ENCODE measurements at regions not wholly inside any gene's neighbourhood (a gene's known extent, or its start where the extent isn't known, plus 50 kb on each side); places are given as distances from the start of the nearest gene placed in this dataset.

GRCh38 chrX:3257471-3257870, 89.0 kb downstream of the MXRA5 start:
- Histone ChIP-seq H3K36me3 (no peaks in the 10 kb centered on the region), H3K4me3 (no peak overlapping the region), H3K27me3 (no peaks in the 10 kb centered on the region), H3K9me3 (replicated peaks) (no peaks in the 10 kb centered on the region; the same call in 1 of the 2 replicates), H3K4me1 (peaks cover 12% of the 10 kb centered on the region), H3K27ac (peak overlapping the region; percentile 38)
- DNase-seq: no peak

- peak overlapping the region; percentile 38 for H3K27ac ChIP-seq
- H3K27me3 ChIP-seq: no peaks in the 10 kb centered on the region
- no peaks in the 10 kb centered on the region for H3K36me3 ChIP-seq
- DNase-seq: peak; percentile 29 to 33
- H3K4me3 ChIP-seq: no peak overlapping the region
- H3K4me1 ChIP-seq: peaks cover 12% of the 10 kb centered on the region
- no peaks in the 10 kb centered on the region; the same call in 1 of the 2 replicates for H3K9me3 ChIP-seq (replicated peaks)
Measured at GRCh38 chrX:3256868-3257267, 89.6 kb downstream of the MXRA5 start.

GRCh38 chrX:3252744-3253143, 93.7 kb downstream of the MXRA5 start:
- no peaks in the 10 kb centered on the region for H3K9me3 ChIP-seq (replicated peaks)
- H3K36me3 ChIP-seq: no peaks in the 10 kb centered on the region
- H3K4me1 ChIP-seq: peaks cover 9% of the 10 kb centered on the region
- H3K27ac ChIP-seq: no peak overlapping the region
- H3K27me3 ChIP-seq: no peaks in the 10 kb centered on the region
- no peak overlapping the region for H3K4me3 ChIP-seq
- DNase-seq: no peak

GRCh38 chrX:3250966-3251365, 95.5 kb downstream of the MXRA5 start:
- no peak for DNase-seq

GRCh38 chrX:3244955-3245354, 101.5 kb downstream of the MXRA5 start:
- Histone ChIP-seq H3K27ac (no peak overlapping the region), H3K27me3 (no peaks in the 10 kb centered on the region), H3K36me3 (no peaks in the 10 kb centered on the region), H3K9me3 (replicated peaks) (no peaks in the 10 kb centered on the region), H3K4me1 (no peaks in the 10 kb centered on the region), H3K4me3 (no peak overlapping the region)
- DNase-seq: no peak

More at GRCh38 chrX:3250966-3251365, 95.5 kb downstream of the MXRA5 start:
- Histone ChIP-seq H3K27me3 (no peaks in the 10 kb centered on the region), H3K27ac (no peak overlapping the region), H3K4me1 (no peaks in the 10 kb centered on the region), H3K4me3 (no peak overlapping the region), H3K36me3 (no peaks in the 10 kb centered on the region), H3K9me3 (replicated peaks) (no peaks in the 10 kb centered on the region)

GRCh38 chrX:3244203-3244743, 102.2 kb downstream of the MXRA5 start:
- Histone ChIP-seq H3K27ac (no peak overlapping the region), H3K36me3 (no peaks in the 10 kb centered on the region), H3K4me1 (no peaks in the 10 kb centered on the region), H3K4me3 (no peak overlapping the region), H3K9me3 (replicated peaks) (no peaks in the 10 kb centered on the region), H3K27me3 (no peaks in the 10 kb centered on the region)
- no peak for DNase-seq

- Histone ChIP-seq H3K27ac (peak overlapping the region; percentile 90), H3K4me1 (peaks cover 16% of the 10 kb centered on the region), H3K4me3 (peak overlapping the region; percentile 43), H3K9me3 (replicated peaks) (peaks cover 2% of the 10 kb centered on the region; the same call in 1 of the 2 replicates), H3K27me3 (no peaks in the 10 kb centered on the region), H3K36me3 (no peaks in the 10 kb centered on the region)
- DNase-seq: no peak
Measured at GRCh38 chrX:3232262-3232923, 114.1 kb downstream of the MXRA5 start.

- Histone ChIP-seq H3K4me1 (peaks cover 16% of the 10 kb centered on the region), H3K36me3 (no peaks in the 10 kb centered on the region), H3K27me3 (no peaks in the 10 kb centered on the region), H3K27ac (peak overlapping the region; percentile 90), H3K4me3 (peak overlapping the region; percentile 43), H3K9me3 (replicated peaks) (peaks cover 2% of the 10 kb centered on the region; the same call in 1 of the 2 replicates)
- DNase-seq: peak; percentile 74 to 81
Measured at GRCh38 chrX:3231766-3232165, 114.7 kb downstream of the MXRA5 start.

- no peak overlapping the region for H3K4me3 ChIP-seq
- no peaks in the 10 kb centered on the region for H3K9me3 ChIP-seq (replicated peaks)
- H3K27me3 ChIP-seq: no peaks in the 10 kb centered on the region
- no peaks in the 10 kb centered on the region for H3K36me3 ChIP-seq
- peaks cover 16% of the 10 kb centered on the region for H3K4me1 ChIP-seq
- no peak for DNase-seq
- peak overlapping the region; percentile 90; the same call in 1 of the 2 replicates for H3K27ac ChIP-seq
Measured at GRCh38 chrX:3230496-3230895, 116.0 kb downstream of the MXRA5 start.

- Histone ChIP-seq H3K27me3 (no peaks in the 10 kb centered on the region), H3K4me3 (no peak overlapping the region), H3K9me3 (replicated peaks) (no peaks in the 10 kb centered on the region), H3K4me1 (peaks cover 13% of the 10 kb centered on the region), H3K27ac (no peak overlapping the region), H3K36me3 (no peaks in the 10 kb centered on the region)
- DNase-seq: no peak
Measured at GRCh38 chrX:3227526-3227925, 118.9 kb downstream of the MXRA5 start.

GRCh38 chrX:3226087-3226486, 120.4 kb downstream of the MXRA5 start:
- H3K9me3 ChIP-seq (replicated peaks): no peaks in the 10 kb centered on the region
- H3K27ac ChIP-seq: no peak overlapping the region
- peaks cover 7% of the 10 kb centered on the region for H3K4me1 ChIP-seq
- H3K27me3 ChIP-seq: no peaks in the 10 kb centered on the region
- H3K4me3 ChIP-seq: no peak overlapping the region
- DNase-seq: no peak
- H3K36me3 ChIP-seq: no peaks in the 10 kb centered on the region

GRCh38 chrX:3221643-3222042, 124.8 kb downstream of the MXRA5 start:
- Histone ChIP-seq H3K4me1 (no peaks in the 10 kb centered on the region), H3K4me3 (no peak overlapping the region), H3K27me3 (no peaks in the 10 kb centered on the region), H3K9me3 (replicated peaks) (no peaks in the 10 kb centered on the region), H3K27ac (no peak overlapping the region), H3K36me3 (no peaks in the 10 kb centered on the region)
- DNase-seq: no peak

- no peaks in the 10 kb centered on the region for H3K27me3 ChIP-seq
- H3K36me3 ChIP-seq: no peaks in the 10 kb centered on the region
- DNase-seq: peak in 1 of 2 experiments; percentile 20
- no peak overlapping the region for H3K27ac ChIP-seq
- no peak overlapping the region for H3K4me3 ChIP-seq
- no peaks in the 10 kb centered on the region for H3K4me1 ChIP-seq
- H3K9me3 ChIP-seq (replicated peaks): no peaks in the 10 kb centered on the region
Measured at GRCh38 chrX:3219667-3220066, 126.8 kb downstream of the MXRA5 start.

GRCh38 chrX:3219231-3219630, 127.2 kb downstream of the MXRA5 start:
- no peaks in the 10 kb centered on the region for H3K4me1 ChIP-seq
- no peak for DNase-seq
- no peak overlapping the region for H3K4me3 ChIP-seq
- no peaks in the 10 kb centered on the region for H3K9me3 ChIP-seq (replicated peaks)
- no peaks in the 10 kb centered on the region for H3K27me3 ChIP-seq
- no peak overlapping the region for H3K27ac ChIP-seq
- no peaks in the 10 kb centered on the region for H3K36me3 ChIP-seq

- no peaks in the 10 kb centered on the region for H3K36me3 ChIP-seq
- H3K4me1 ChIP-seq: no peaks in the 10 kb centered on the region
- no peak for DNase-seq
Measured at GRCh38 chrX:3218442-3218841, 128.0 kb downstream of the MXRA5 start.

More at GRCh38 chrX:3218442-3218841, 128.0 kb downstream of the MXRA5 start:
- Histone ChIP-seq H3K4me3 (no peak overlapping the region), H3K9me3 (replicated peaks) (no peaks in the 10 kb centered on the region), H3K27ac (no peak overlapping the region), H3K27me3 (no peaks in the 10 kb centered on the region)

Data from SJCRH30 (cell line).